ENCODE measurements at regions not wholly inside any gene's neighbourhood (a gene's known extent, or its start where the extent isn't known, plus 50 kb on each side); places are given as distances from the start of the nearest gene placed in this dataset.

DNA sequence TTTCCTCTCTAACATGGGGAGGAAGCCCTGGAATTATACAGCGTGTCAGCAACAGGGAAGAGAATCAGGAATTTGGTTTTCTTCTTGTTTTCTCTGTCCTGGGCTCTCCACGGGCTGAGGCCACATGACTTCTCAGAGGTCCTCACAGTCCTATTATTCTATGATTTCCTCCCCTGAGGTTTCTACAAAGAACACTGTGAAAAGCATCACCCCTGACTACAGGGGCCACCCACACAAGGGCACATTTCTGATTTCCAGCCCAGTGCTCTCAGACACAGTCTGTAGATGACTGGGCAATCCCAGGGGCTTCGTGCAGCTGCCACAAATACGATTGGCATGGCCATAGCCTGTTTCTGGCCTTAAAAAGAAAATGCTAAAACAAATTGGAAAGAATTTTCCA, 284.9 kb downstream of the CEMIP2 start:
- TF ChIP-seq, protein P1, sequence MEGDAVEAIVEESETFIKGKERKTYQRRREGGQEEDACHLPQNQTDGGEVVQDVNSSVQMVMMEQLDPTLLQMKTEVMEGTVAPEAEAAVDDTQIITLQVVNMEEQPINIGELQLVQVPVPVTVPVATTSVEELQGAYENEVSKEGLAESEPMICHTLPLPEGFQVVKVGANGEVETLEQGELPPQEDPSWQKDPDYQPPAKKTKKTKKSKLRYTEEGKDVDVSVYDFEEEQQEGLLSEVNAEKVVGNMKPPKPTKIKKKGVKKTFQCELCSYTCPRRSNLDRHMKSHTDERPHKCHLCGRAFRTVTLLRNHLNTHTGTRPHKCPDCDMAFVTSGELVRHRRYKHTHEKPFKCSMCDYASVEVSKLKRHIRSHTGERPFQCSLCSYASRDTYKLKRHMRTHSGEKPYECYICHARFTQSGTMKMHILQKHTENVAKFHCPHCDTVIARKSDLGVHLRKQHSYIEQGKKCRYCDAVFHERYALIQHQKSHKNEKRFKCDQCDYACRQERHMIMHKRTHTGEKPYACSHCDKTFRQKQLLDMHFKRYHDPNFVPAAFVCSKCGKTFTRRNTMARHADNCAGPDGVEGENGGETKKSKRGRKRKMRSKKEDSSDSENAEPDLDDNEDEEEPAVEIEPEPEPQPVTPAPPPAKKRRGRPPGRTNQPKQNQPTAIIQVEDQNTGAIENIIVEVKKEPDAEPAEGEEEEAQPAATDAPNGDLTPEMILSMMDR (conservative IDR thresholded peaks at IDR 0.05; ENCODE audit: low read depth, low read length), result no peak
- no peak for TF ChIP-seq EZH2 (IDR thresholded peaks at IDR 0.05; ENCODE audit: low read length, unreplicated experiment)

Measured in PC-3 (cell line).